ENCODE measurements at regions not wholly inside any gene's neighbourhood (a gene's known extent, or its start where the extent isn't known, plus 50 kb on each side); places are given as distances from the start of the nearest gene placed in this dataset.

- no peak for DNase-seq
Measured at GRCh38 chr21:35635261-35635660, 425.1 kb downstream of the SETD4 start.

- DNase-seq, result no peak
Measured at GRCh38 chr21:35633501-35633900, 426.8 kb downstream of the SETD4 start.

GRCh38 chr21:35632711-35633110 is 427.6 kb downstream of the SETD4 start:
- no peak for DNase-seq

- no peak for DNase-seq
Measured at GRCh38 chr21:35628316-35628715, 432.0 kb downstream of the SETD4 start.

GRCh38 chr21:35627462-35627861 is 432.9 kb downstream of the SETD4 start:
- no peak for DNase-seq

- no peak for DNase-seq
Measured at GRCh38 chr21:35625576-35625975, 434.8 kb downstream of the SETD4 start.

- DNase-seq, result no peak
Measured at GRCh38 chr21:35624901-35625300, 435.4 kb downstream of the SETD4 start.

GRCh38 chr21:35622612-35623011 is 437.7 kb downstream of the SETD4 start:
- no peak for DNase-seq

- DNase-seq, result no peak
Measured at GRCh38 chr21:35619184-35619583, 441.1 kb downstream of the SETD4 start.

GRCh38 chr21:35617491-35617890 is 442.8 kb downstream of the SETD4 start:
- no peak for DNase-seq

- no peak for DNase-seq
Measured at GRCh38 chr21:35616090-35616489, 444.2 kb downstream of the SETD4 start.

- DNase-seq, result no peak
Measured at GRCh38 chr21:35615325-35615724, 445.0 kb downstream of the SETD4 start.

GRCh38 chr21:35614396-35614921 is 445.9 kb downstream of the SETD4 start:
- DNase-seq, result no peak

GRCh38 chr21:35611708-35612132 is 448.6 kb downstream of the SETD4 start:
- no peak for DNase-seq

- no peak for DNase-seq
Measured at GRCh38 chr21:35609263-35609662, 451.1 kb downstream of the SETD4 start.

GRCh38 chr21:35607406-35607805 is 452.9 kb downstream of the SETD4 start:
- no peak for DNase-seq

- DNase-seq, result no peak
Measured at GRCh38 chr21:35606578-35606977, 453.7 kb downstream of the SETD4 start.

GRCh38 chr21:35606146-35606545 is 454.2 kb downstream of the SETD4 start:
- DNase-seq, result no peak

GRCh38 chr21:35603494-35603893 is 456.8 kb downstream of the SETD4 start:
- DNase-seq, result no peak

- no peak for DNase-seq
Measured at GRCh38 chr21:35602811-35603362, 457.4 kb downstream of the SETD4 start.

- no peak for DNase-seq
Measured at GRCh38 chr21:35601211-35601610, 459.1 kb downstream of the SETD4 start.

GRCh38 chr21:35599164-35599563 is 461.2 kb downstream of the SETD4 start:
- no peak for DNase-seq

- no peak for DNase-seq
Measured at GRCh38 chr21:35597750-35598339, 462.5 kb downstream of the SETD4 start.

- no peak for DNase-seq
Measured at GRCh38 chr21:35594905-35595304, 465.4 kb downstream of the SETD4 start.

- no peak for DNase-seq
Measured at GRCh38 chr21:35593000-35593502, 467.3 kb downstream of the SETD4 start.
